ENCODE measurements at regions not wholly inside any gene's neighbourhood (a gene's known extent, or its start where the extent isn't known, plus 50 kb on each side); places are given as distances from the start of the nearest gene placed in this dataset.

- TF ChIP-seq KLF16 (CRISPR knock-in tag; IDR thresholded peaks at IDR 0.05) (0 out of 4 replicates have a peak, but pooled peaks of 1 of the 2 experiments have one; percentile 26), RFXAP (CRISPR knock-in tag; IDR thresholded peaks at IDR 0.05; ENCODE audit: borderline replicate concordance) (no peak), FOXA1 (IDR thresholded peaks at IDR 0.05) (no peak), FOXA1 (CRISPR knock-in tag; IDR thresholded peaks at IDR 0.05) (no peak), ZNF784 (CRISPR knock-in tag; IDR thresholded peaks at IDR 0.05; ENCODE audit: borderline replicate concordance) (no peak), HMG20A (CRISPR knock-in tag; IDR thresholded peaks at IDR 0.05; ENCODE audit: borderline replicate concordance) (no peak), NFE2 (CRISPR knock-in tag; IDR thresholded peaks at IDR 0.05) (0 out of 2 replicates have a peak, but pooled peaks have one; percentile 49), ARID2 (CRISPR knock-in tag; IDR thresholded peaks at IDR 0.05; ENCODE audit: borderline replicate concordance) (no peak), RBM39 (IDR thresholded peaks at IDR 0.05; ENCODE audit: low read depth, low read length, poor library complexity, severe bottlenecking) (no peak), SYNCRIP (IDR thresholded peaks at IDR 0.05; ENCODE audit: insufficient read depth, low read depth, low read length) (no peak), DNMT1 (CRISPR knock-in tag; IDR thresholded peaks at IDR 0.05) (no peak), ZNF367 (CRISPR knock-in tag; IDR thresholded peaks at IDR 0.05; ENCODE audit: borderline replicate concordance) (no peak), ZNF709 (CRISPR knock-in tag; IDR thresholded peaks at IDR 0.05) (no peak), U2AF2 (IDR thresholded peaks at IDR 0.05; ENCODE audit: low read depth, low read length) (no peak), DZIP1 (CRISPR knock-in tag; IDR thresholded peaks at IDR 0.05) (no peak)
- TF ChIP-seq, protein P1, sequence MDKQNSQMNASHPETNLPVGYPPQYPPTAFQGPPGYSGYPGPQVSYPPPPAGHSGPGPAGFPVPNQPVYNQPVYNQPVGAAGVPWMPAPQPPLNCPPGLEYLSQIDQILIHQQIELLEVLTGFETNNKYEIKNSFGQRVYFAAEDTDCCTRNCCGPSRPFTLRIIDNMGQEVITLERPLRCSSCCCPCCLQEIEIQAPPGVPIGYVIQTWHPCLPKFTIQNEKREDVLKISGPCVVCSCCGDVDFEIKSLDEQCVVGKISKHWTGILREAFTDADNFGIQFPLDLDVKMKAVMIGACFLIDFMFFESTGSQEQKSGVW (CRISPR knock-in tag; IDR thresholded peaks at IDR 0.05; ENCODE audit: borderline replicate concordance) = no peak
- TF ChIP-seq, protein P2, sequence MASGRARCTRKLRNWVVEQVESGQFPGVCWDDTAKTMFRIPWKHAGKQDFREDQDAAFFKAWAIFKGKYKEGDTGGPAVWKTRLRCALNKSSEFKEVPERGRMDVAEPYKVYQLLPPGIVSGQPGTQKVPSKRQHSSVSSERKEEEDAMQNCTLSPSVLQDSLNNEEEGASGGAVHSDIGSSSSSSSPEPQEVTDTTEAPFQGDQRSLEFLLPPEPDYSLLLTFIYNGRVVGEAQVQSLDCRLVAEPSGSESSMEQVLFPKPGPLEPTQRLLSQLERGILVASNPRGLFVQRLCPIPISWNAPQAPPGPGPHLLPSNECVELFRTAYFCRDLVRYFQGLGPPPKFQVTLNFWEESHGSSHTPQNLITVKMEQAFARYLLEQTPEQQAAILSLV (CRISPR knock-in tag; IDR thresholded peaks at IDR 0.05; ENCODE audit: borderline replicate concordance) = no peak
- TF ChIP-seq, protein P3, sequence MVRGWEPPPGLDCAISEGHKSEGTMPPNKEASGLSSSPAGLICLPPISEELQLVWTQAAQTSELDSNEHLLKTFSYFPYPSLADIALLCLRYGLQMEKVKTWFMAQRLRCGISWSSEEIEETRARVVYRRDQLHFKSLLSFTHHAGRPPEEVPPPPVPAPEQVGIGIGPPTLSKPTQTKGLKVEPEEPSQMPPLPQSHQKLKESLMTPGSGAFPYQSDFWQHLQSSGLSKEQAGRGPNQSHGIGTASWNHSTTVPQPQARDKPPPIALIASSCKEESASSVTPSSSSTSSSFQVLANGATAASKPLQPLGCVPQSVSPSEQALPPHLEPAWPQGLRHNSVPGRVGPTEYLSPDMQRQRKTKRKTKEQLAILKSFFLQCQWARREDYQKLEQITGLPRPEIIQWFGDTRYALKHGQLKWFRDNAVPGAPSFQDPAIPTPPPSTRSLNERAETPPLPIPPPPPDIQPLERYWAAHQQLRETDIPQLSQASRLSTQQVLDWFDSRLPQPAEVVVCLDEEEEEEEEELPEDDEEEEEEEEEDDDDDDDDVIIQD (CRISPR knock-in tag; IDR thresholded peaks at IDR 0.05; ENCODE audit: low read depth) = 0 out of 2 replicates have a peak, but pooled peaks have one; percentile 11
Measured at GRCh38 chr6:56764081-56764566, 121.4 kb upstream of the DST start (continued).

Data from HepG2 (cell line).